ENCODE measurements at regions not wholly inside any gene's neighbourhood (a gene's known extent, or its start where the extent isn't known, plus 50 kb on each side); places are given as distances from the start of the nearest gene placed in this dataset.

DNA sequence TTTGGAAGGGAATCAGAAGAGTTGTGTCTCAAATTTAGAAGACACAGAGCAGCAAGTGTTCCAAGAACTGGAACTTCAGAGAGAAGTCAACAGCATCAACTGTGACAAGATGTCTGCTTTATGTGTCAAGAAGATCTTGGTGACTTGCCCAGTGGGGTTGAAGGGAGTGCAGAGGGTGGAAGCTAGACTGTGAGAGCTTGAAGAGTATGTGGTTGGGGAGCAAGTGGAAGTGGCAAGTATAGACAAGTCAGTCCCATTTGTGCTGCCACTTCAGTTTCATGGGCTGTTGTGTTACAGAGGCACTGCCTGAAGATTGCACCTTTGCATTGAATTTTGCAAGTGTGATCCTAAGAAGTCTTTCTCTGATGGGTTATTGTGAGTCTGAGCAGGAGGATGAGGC lies 68.7 kb upstream of the MC2R start:
- peaks cover 7 to 48% (median 25%) of the 10 kb centered on the region in 5 donors for H3K27me3 Mint-ChIP-seq
- no peaks in the 10 kb centered on the region for H3K4me1 Mint-ChIP-seq
- peaks cover 0 to 13% (median 4%) of the 10 kb centered on the region in 9 donors for H3K9me3 Mint-ChIP-seq
- POLR2A ChIA-PET: no interaction called here
- no peaks in the 10 kb centered on the region for H3K36me3 Mint-ChIP-seq
- DNase-seq (no peak), ATAC-seq (no peak)
- no peak overlapping the region for H3K4me3 Mint-ChIP-seq
- no peak overlapping the region for H3K27ac Mint-ChIP-seq

DNA sequence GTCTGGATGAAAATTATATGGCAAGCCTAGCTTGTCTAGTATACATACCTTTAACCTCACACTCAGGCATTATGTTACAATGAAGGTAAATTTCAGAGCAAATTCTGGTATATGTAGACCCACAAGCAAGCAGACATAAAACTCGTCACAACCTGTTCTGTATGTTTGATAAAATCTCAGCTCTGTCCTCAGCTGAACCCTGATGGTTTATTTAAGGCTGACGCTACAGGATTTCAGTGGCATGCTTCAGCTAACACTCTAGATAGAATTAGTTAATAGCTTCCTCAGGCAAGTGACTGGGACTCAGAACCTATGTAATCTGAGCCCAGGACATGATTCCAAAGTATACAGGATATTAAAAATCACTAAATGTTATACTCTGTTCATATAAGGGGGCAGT lies 68.2 kb upstream of the MC2R start:
- Mint-ChIP-seq H3K36me3 (no peaks in the 10 kb centered on the region), H3K27me3 (peaks cover 7 to 47% (median 25%) of the 10 kb centered on the region in 5 donors), H3K9me3 (peaks cover 0 to 13% (median 4%) of the 10 kb centered on the region in 9 donors), H3K4me1 (no peaks in the 10 kb centered on the region), H3K27ac (no peak overlapping the region), H3K4me3 (no peak overlapping the region)
- ATAC-seq: no peak
- POLR2A ChIA-PET: no interaction called here
- DNase-seq: no peak

DNA sequence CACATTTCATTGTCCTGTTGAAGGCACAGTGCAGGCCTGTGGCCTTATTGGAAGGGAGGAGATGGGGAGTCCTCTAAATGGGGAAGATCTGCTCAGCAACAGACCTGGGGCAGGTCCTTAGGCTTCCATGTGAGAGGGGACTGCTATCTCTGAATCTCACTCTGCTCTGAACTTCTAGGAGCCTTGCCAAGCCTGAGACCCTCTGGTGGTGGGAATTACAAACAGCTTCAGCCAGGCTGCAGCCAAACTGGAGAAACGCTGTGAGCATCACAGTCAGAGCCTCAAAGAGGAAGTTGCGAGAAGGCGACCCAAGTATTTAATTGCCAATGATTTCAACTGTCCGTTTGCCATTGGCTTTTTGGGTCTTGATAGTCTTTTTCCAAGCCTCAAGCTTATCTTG lies 66.8 kb upstream of the MC2R start:
- Mint-ChIP-seq H3K36me3 (no peaks in the 10 kb centered on the region), H3K27ac (no peak overlapping the region), H3K9me3 (peaks cover 0 to 13% (median 4%) of the 10 kb centered on the region in 9 donors), H3K4me3 (no peak overlapping the region), H3K4me1 (no peaks in the 10 kb centered on the region), H3K27me3 (peaks cover 7 to 39% (median 20%) of the 10 kb centered on the region in 5 donors)
- POLR2A ChIA-PET: no interaction called here
- no peak for ATAC-seq
- DNase-seq: no peak

DNA sequence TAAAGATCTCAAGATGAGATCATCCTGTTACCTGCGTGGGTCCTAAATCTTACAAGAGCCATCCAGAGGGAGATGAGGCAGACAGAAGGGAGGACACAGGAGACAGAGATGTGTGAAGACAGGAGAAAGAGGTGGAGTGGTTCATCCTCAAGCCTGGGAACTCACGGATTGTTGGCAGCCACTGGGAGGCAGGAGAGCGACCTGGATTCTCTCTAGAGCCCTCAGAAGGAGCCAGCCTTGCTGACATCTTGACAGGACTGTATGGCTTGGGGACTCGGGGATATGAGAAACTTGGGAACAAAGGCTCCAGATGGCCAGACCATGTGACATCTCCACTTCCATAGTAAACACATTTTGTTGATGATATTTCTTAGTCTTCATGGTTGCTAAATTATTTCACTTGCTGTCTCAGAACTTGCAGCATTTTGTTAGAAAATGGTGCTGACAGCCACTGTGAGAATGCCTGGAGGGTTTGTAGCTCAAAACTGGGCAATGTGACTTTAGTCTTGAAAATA lies 57.8 kb upstream of the MC2R start:
- Mint-ChIP-seq H3K9me3 (peaks cover 0 to 15% (median under 1%) of the 10 kb centered on the region in 9 donors), H3K36me3 (no peaks in the 10 kb centered on the region), H3K27ac (no peak overlapping the region), H3K27me3 (peaks cover 0 to 6% (median 0%) of the 10 kb centered on the region in 5 donors), H3K4me1 (no peaks in the 10 kb centered on the region), H3K4me3 (no peak overlapping the region)
- no peak for ATAC-seq
- POLR2A ChIA-PET: no interaction called here
- DNase-seq: no peak

Measured in naive thymus-derived CD8-positive, alpha-beta T cell (primary cell).